T-helper 22 cell (primary cell): ENCODE measurements at regions not wholly inside any gene's neighbourhood (a gene's known extent, or its start where the extent isn't known, plus 50 kb on each side); places are given as distances from the start of the nearest gene placed in this dataset.

Experiments
- DNase-seq: peaks from one replicate; pipeline ENCODE4 v3.0.0-alpha.2; 2020; ENCODE audit warnings: low read depth

GRCh38 chr22:47602732-47603131, 840.3 kb downstream of the TBC1D22A start:
- DNase-seq: no peak

DNA sequence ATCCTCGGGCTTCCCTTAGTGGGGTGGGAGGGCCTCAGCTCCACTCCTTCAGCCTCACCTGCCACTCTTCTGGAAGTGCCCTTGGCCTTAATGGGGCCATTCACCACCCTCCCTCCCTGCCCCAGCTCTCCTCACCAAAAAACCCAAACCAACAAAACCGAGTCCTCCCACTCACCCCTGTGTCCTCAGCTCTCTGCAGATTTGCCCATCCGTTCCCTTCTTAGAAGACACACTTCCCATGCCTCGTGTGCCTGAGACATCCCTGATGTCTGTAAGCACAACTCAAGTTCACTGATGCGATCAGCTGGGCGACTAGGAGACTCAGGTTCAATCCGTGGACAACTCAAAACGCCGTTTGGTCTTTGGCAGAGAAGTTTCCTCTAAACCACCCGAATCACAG, 839.2 kb downstream of the TBC1D22A start:
- no peak for DNase-seq

- no peak for DNase-seq
Observed at GRCh38 chr22:47600791-47601625, 838.6 kb downstream of the TBC1D22A start.

DNA sequence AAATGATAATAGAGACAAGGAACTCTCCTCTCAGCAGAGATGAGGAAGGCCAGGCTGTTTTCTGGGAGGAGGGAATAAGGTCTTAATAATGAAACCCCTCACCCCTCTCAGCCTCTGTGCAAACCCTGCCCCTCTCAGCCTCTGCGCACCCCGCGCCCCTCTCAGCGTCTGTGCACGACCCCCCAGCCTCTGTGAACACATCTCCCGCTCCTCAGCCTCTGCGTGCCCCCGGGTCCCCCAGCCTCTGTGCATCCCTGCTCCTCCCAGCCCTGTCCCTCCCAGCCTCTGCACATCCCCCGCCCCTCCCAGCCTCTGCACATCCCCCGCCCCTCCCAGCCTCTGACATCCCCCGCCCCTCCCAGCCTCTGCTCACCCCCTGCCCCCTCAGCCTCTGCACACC, 837.8 kb downstream of the TBC1D22A start:
- DNase-seq: no peak

- DNase-seq: no peak
Observed at GRCh38 chr22:47599753-47600152, 837.3 kb downstream of the TBC1D22A start.

- no peak for DNase-seq
Observed at GRCh38 chr22:47598864-47599263, 836.4 kb downstream of the TBC1D22A start.

DNA sequence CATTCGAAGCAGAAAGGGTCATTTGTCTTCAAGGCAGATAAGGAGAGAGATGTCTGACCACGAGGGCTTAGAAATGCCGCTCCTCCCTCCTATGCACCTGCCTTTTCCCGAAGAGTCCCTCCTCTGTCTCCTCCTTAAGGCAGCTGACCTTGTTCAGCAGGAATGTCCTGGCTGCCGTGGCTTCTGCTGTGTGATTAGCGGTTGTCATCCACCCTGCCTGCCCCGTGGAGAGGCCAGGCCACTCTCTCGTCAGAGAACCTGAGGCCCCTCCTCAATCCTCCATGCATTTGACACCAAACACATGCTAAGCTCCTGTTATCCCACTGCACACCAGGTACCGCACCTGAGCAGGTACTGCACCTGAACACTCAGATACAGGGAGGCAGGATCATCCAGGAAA, 834.6 kb downstream of the TBC1D22A start:
- no peak for DNase-seq

DNA sequence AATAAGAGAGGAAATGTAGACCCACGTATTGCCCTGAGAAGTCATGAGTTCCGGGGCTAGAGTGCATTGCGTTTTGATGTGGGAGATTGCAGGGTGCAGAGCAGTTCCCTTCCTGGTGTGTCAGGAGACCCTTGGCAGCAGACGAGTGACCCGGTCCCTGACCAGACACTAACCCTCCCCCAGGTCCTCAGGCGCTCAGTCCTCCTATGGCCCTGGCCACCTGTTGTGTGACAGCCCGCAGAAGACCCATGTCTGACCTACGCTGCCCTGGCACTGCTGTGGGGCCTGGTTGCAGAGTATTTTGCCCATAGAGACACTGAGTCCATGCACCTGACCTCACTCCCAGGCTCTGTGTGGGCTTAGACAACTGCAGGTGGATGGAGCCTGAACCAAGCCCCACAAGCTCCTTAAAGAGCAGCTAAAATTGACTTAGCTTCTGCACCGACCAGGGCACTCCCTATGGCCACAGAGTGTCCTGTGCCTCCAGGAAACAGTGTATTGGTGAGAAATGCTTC, 833.8 kb downstream of the TBC1D22A start:
- DNase-seq: no peak

DNA sequence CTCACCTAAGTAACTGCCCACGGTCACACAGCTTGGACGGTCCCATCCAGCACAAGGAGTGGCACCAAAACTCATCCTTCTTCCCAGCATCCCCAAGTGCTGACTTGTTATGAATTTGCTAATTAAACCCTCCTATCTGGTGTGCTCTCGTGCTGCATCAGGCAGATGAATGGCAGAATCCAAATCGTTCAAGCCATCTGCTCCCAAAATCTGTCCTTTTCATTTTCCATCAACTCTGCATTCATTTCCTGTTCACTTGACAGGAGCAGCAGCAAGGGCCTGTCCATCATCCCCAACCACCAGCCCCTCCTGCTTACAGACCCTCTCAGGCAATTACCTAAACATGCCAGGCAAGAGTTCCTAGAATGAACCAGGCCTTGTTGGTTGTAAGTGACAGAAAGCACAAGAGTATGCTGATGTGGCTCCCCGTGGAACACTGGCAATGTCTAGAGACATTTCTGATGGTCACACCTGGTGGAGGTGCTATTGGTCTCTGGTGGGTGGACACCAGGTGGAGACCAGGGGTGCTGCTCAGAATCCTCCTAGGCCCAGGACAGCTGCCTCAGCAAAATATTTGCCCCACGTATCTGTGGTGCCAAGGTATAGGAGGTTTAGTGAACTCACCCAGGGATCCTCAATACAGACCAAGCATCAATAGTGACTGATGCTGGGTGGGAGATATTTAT, 832.5 kb downstream of the TBC1D22A start:
- DNase-seq: no peak

DNA sequence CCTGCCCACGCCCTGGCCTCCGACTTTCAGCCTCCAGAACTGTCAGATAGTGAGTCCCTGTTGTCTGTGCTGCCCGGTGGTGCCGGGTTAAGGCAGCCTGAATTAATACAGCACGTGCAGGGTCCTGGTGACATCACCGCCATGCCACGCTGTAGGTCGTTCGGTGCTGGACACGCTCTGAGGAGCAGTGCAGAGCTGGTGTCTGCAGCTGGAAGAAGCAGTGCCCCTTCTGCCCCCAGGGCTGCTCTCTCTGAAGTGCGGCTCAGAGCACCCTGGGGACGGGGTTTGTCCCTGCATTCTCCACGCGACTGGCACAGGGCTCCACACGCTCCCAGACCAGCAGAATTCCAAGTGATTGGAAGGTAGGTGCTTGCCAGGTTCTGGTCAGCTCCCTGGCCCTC, 831.5 kb downstream of the TBC1D22A start:
- no peak for DNase-seq

DNA sequence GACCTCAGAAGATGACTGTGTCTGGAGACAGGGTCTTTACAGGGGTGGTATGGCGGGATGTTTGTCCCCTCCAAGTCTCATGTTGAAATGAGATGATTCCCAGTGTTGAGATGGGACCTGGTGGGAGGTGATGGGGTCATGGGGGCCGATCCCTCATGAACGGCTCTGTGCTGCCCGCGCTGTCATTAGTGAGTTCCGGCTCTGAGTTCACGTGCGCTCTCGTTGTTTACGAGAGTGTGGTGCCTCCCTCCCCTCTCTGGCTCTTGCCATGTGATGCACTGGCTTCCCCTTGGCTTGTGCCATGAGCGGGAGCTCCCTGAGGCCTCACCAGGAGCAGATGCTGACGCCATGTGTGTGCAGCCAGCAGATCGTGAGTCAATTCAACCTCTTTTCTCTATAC, 830.8 kb downstream of the TBC1D22A start:
- no peak for DNase-seq

DNA sequence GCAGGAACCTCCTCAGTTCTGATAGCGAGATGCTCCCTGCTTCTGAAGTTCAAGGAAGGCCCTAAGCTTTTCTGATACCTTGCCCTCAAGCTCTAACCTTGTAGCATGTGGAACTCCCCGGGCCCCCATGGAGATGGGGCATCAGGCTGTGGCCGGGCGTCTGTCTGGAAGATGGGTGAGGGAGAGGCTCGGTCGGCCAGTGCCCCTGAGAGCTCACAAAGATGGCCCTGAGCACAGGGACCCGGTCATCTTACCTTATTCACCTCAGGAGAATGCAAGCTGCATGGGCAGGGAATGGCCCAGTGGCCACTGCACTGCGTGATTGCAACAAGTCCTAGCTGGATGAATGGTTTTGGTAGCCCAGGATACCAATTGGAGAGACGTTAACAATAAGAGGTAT, 830.3 kb downstream of the TBC1D22A start:
- no peak for DNase-seq

- no peak for DNase-seq
Observed at GRCh38 chr22:47591709-47592108, 829.3 kb downstream of the TBC1D22A start.

DNA sequence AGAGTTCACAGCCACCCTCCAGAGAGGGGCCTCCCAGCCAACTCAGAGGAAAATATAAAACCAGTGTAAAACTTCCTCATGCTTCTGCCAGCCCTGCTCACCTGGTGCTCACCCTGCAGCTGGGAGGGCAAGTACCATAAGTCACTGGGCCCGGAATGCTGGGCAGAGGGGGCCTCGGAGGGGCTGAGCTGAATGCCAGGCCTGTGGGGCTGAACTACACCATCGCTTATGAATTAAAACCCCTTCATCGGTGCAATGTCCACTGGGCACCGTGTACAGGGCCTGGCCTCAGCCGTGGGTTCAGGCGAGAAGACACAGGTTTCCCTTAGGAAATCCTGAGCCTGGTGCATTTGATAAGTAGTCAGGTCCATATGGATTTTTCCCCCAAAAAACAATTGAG, 828.6 kb downstream of the TBC1D22A start:
- DNase-seq: no peak

DNA sequence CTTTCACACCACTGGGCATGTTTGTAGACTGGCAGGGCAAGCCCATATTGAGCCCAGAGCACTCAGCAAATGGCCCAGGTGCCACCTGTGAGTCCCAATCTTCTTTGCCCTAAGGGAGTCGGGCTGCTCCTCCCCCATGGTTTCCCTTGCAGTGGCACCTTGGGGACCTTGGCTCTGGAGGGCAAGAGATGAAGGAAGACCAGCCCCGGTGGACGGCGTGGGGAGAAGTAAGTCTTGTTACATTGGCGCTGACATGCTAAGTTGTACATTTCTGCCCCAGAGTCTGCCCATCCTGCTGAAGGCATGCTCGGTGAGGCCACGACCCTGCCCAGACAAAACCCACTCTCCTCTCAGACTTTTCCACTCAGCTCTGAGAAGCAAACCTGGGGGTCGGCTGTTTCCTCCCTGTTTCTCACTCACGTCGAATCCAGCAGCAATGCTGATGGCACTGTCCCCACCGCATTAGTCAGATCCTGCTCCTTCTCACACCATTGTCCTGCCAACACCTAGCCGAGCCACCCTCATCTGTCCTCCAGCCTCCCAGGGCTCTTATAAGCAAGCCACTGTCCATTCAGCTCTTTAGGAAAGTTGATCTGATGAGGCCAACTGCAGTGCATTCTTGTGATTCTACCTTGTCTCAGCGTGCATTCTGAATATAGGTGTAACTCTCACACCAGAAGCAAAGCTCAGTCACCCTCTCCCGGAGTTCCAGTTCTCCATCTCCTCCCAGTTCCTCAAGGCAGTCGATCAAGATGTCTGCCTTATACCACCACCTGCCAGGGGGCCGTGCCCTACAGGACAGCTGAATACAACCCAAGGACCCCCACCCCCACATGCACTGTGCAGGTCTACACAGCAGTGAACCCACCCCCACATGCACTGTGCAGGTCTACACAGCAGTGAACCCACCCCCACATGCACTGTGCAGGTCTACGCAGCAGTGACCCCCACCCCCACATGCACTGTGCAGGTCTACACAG, 827.1 kb downstream of the TBC1D22A start:
- DNase-seq: no peak

GRCh38 chr22:47588578-47588960, 826.1 kb downstream of the TBC1D22A start:
- DNase-seq: no peak

DNA sequence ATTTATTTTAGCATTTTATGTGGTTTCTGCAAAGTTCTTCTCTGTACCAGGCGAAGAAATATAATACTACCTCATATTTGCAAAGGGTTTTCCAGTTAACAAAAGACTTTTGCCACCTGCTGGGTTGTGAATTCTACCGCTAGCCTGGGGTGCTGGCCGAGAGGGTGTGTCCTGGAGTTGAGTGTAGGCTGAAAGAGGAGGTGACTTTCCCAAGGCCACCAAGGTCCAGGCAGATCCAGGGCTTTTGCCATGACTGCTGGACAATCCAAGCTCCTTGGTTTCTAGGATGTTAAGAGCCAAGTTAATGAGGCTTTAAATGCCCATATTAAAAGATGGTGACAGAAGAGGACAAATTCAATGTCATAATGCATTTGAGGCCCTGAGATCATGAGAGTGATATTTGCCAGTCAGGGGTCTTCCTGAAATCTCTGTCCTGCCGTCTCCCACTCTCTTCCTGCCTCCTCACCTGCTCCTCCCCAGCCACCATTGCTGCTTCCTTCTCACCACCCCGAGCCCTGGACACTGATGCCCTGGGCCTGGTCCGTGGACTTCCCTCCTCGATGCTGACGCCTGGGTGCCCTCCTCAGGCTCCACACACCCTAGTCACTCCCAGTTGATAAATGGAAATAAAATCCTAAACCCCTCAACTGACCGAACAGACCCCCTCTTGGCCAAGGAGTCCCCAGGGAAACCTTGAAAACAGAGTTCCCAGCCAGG, 825.6 kb downstream of the TBC1D22A start:
- DNase-seq: no peak

DNA sequence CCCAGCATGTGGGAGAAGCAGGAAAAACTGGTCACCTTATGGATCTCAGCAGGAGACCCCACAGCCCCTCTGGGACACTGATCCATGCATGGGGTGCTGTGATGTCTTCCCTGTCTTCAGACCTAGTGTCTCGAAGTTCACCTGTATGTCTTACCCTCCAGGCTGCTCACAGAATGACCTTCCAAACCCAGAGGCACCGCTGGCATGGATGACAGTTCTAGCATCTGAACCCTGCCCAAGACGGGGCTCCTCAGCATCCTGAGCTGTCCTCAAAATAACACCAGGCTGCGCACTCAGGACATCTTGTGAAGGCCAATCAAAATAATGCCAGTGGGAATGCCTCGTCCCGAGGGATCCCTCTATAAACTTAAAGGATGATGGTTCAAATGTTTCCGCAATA, 824.9 kb downstream of the TBC1D22A start:
- no peak for DNase-seq

GRCh38 chr22:47586946-47587345, 824.5 kb downstream of the TBC1D22A start:
- no peak for DNase-seq

GRCh38 chr22:47586038-47586437, 823.6 kb downstream of the TBC1D22A start:
- no peak for DNase-seq

DNA sequence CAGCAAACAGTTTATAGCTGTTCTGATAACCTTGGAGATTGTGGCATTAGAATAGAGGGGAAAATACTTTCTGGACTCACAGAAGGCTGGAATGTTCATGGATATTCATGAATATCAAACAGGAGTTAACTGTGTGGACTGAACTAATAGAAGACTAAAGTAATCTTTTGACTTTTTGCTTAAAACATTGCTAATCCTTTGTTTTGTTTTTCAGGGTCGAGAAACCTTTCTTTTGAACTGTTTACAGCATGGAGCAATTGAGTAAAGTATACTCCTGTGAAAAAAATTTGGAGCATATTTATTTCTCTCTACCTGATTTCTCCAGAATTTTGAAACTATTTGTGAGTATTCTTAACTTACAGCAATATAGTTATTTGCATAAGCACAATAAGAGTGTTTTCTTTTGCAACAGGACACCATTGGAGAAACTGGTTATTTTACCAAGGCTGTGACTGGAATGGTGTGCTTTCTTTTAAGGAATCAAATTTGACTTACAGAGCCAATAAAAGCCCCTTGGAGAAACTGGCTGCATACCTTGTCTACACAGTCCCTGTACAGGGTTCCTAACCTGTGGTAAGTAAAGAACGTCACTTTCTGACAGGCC, 821.6 kb downstream of the TBC1D22A start:
- DNase-seq: no peak
